ENCODE measurements at regions not wholly inside any gene's neighbourhood (a gene's known extent, or its start where the extent isn't known, plus 50 kb on each side); places are given as distances from the start of the nearest gene placed in this dataset.

DNA sequence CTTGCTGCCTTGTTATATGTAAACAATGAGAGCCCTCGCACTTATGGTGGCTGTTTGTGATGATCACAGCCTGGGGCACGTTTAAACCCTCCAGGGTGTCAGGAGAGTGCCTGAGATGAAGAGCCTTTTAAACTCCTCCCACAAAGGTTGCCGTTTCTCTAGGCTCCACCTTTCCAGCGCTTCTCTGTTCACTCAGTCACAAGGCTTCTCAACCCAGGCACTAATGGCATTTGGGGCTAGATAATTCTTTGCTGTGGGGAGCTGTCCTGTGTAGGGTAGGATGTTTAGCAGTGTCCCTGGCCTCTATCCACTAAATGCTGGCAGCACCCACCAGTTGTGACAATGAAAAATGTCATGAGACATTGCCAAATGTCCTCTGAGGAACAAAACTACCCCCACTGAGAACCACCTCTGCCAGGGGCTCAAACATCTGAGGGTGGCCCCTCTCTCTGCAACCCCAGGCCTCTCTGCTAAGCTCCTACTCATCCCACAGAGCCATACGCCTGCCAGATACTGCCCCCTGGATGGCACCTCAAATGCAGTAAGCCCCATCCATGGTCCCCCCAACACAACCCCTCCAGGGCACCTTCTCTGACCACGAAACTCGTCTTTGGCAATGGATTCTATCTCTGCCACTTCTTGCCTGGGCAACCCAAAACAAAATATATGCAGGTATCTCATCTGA is 144.3 kb upstream of the ZMIZ1 start:
- DNase-seq = no peak
- no peak for ATAC-seq
- intact Hi-C loops (cut with DNase I) = no loop called here
- Histone ChIP-seq H3K36me3 (no peaks in the 10 kb centered on the region), H3K27ac (no peak overlapping the region), H3K9me3 (no peaks in the 10 kb centered on the region), H3K4me3 (no peak overlapping the region), H3K27me3 (no peaks in the 10 kb centered on the region), H3K4me1 (no peaks in the 10 kb centered on the region)
- TF ChIP-seq, protein P1, sequence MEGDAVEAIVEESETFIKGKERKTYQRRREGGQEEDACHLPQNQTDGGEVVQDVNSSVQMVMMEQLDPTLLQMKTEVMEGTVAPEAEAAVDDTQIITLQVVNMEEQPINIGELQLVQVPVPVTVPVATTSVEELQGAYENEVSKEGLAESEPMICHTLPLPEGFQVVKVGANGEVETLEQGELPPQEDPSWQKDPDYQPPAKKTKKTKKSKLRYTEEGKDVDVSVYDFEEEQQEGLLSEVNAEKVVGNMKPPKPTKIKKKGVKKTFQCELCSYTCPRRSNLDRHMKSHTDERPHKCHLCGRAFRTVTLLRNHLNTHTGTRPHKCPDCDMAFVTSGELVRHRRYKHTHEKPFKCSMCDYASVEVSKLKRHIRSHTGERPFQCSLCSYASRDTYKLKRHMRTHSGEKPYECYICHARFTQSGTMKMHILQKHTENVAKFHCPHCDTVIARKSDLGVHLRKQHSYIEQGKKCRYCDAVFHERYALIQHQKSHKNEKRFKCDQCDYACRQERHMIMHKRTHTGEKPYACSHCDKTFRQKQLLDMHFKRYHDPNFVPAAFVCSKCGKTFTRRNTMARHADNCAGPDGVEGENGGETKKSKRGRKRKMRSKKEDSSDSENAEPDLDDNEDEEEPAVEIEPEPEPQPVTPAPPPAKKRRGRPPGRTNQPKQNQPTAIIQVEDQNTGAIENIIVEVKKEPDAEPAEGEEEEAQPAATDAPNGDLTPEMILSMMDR (IDR thresholded peaks at IDR 0.05) = no peak

DNA sequence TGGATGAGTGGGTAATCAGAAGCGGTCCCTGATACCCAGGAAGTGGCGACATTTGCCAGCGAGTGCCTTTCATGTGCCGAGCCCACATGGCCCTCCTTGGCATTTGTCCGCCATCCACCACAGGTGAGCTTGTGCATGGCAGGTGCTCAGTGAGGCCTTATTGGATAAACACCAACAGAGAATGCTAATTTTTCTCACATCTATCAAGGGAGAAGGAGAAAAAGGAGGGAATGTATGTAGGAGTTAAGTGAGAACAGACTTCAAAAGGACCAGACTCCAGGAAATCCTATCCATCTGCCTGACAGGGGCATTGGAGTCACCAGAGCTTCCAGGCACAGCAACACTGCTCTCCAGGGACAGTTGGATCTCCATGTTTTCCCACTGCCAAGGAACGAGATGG is 143.5 kb upstream of the ZMIZ1 start:
- TF ChIP-seq, protein P1 (IDR thresholded peaks at IDR 0.05) = no peak
- intact Hi-C loops (cut with DNase I) = no loop called here
- ATAC-seq = no peak
- Histone ChIP-seq H3K4me1 (no peaks in the 10 kb centered on the region), H3K4me3 (no peak overlapping the region), H3K27ac (no peak overlapping the region), H3K9me3 (no peaks in the 10 kb centered on the region), H3K36me3 (no peaks in the 10 kb centered on the region), H3K27me3 (no peaks in the 10 kb centered on the region)
- DNase-seq = no peak

DNA sequence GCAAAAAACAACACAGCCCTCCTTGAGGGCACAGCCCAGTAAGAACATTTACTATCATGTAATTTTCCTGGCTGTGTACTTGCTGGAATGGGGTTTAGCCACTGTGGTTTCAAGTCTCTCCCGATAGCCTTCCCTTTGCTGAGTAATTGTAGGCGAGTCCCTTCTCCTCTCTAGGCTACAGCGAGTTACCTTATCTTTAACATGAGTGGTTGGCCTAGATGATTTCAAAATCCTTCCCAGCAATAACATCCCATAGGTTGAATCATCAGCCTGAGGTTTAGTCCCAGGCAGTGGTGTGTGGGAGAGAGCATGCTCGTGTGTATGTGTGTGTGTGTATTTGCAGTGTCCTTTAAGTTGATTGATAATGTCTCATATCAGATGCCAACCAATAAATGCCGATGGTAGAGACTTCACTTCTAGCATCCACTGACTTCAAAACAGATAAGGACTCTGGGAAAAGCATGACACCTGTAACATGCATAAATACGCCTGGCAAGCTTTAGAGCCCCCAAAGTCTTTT is 142.9 kb upstream of the ZMIZ1 start:
- no peaks in the 10 kb centered on the region for H3K27me3 ChIP-seq
- H3K4me3 ChIP-seq = no peak overlapping the region
- no peaks in the 10 kb centered on the region for H3K4me1 ChIP-seq
- no peak overlapping the region for H3K27ac ChIP-seq
- no peaks in the 10 kb centered on the region for H3K9me3 ChIP-seq
- TF ChIP-seq, protein P1 (IDR thresholded peaks at IDR 0.05) = no peak
- H3K36me3 ChIP-seq = no peaks in the 10 kb centered on the region
- ATAC-seq (peak; percentile 87), DNase-seq (no peak)
- intact Hi-C loops (cut with DNase I) = no loop called here

DNA sequence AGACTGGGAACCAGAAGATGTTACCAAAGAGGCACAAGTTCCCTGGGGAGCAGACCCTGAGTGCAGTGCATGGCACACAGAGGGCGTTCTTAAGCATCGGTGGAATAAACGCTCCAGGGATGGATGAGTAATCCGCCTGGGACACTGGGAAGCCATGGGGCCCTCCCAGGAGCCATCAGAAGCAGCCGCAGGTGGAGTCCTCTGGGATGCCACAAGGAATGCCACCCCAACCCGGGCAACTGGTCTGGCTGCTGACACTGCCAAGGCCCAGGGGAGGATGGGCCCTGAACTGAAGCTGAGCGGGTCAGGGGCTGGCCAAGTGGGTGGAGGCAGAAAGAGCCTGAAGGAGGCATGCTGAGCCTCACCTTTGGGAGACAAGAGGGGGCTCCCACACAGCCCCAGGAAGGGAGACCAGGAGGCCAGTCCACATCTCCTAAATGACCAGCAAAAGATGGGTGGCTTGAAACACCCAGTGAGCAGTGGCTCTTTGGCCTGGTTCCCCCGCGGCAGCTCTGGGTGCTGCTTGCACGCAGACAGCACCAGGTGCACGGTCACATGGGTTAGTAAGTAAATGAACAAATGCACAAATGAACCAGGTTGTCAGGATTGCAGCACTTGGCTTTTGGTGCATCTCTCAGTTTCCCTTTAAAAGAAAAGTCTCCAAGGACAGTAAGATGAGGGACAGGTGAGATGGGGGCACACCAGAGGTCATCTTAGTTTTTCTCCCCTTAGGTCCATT is 141.3 kb upstream of the ZMIZ1 start:
- TF ChIP-seq, protein P1 (IDR thresholded peaks at IDR 0.05) = no peak
- intact Hi-C loops (cut with DNase I) = no loop called here
- DNase-seq (no peak), ATAC-seq (no peak)
- H3K27me3 ChIP-seq = no peaks in the 10 kb centered on the region
- H3K36me3 ChIP-seq = no peaks in the 10 kb centered on the region
- no peaks in the 10 kb centered on the region for H3K9me3 ChIP-seq
- H3K27ac ChIP-seq = no peak overlapping the region
- H3K4me3 ChIP-seq = no peak overlapping the region
- peaks cover 0 to 11% of the 10 kb centered on the region in 2 donors for H3K4me1 ChIP-seq

DNA sequence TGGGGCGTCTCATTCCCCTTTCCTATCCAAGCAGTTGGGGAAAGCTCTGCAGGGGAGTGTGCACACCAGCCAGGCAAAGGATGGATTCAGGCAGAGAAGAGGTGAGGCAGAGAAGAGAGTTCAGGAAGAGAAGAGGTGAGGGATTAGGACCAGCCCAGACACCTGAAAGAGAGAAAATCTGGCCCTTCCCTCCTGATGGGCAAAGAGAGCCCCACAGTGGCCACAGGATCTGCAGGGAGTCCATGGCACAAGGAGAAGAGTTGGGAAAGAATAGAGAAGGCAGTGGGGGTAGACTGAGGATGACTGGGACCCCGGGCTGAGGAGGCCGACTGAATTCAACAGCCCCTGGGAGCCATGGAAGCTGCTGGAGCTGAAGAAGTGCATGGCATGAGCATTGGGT is 140.4 kb upstream of the ZMIZ1 start:
- DNase-seq = no peak
- Histone ChIP-seq H3K27me3 (no peaks in the 10 kb centered on the region), H3K4me1 (peaks cover 0 to 11% of the 10 kb centered on the region in 2 donors), H3K36me3 (no peaks in the 10 kb centered on the region), H3K4me3 (no peak overlapping the region), H3K27ac (no peak overlapping the region), H3K9me3 (no peaks in the 10 kb centered on the region)
- intact Hi-C loops (cut with DNase I) = no loop called here
- TF ChIP-seq, protein P1 (IDR thresholded peaks at IDR 0.05) = no peak
- ATAC-seq = no peak

Measured in left lung (tissue), 4 donors.